GM12875 (cell line): ENCODE measurements at regions not wholly inside any gene's neighbourhood (a gene's known extent, or its start where the extent isn't known, plus 50 kb on each side); places are given as distances from the start of the nearest gene placed in this dataset.

Source experiments
- H3K4me3 ChIP-seq: one replicate; pipeline ENCODE4 v1.5.1; 2011; ENCODE audit warnings: low read depth, low read length, control low read depth
- TF ChIP-seq, protein P1 (sequence below): IDR thresholded peaks from 2 replicates; pipeline ENCODE4 v1.5.1; 2011; ENCODE audit warnings: low read depth, mild to moderate bottlenecking, control low read depth, inconsistent platforms, low read length, moderate library complexity, borderline replicate concordance; ENCODE audit not compliant: insufficient read depth

DNA sequence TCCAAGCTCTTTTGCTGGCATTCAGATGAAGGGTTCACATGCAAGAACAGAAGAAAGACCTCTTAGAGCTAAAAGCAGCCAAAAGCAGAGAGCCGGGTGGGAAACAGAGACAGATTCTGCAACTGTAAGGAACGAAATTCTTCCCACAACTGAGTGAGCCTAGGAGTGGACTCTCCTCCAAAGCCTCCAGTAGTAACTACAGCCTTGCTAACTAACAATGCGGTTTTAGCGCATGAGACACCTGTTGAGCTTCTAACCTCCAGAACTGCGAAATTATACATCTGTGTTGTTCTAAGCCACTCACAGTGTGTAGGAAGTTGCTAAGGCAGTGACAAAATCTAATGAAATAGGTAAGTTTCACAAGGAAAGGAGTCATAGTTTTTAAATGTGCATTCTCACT lies 98.1 kb upstream of the SLITRK1 start:
- no peak overlapping the region for H3K4me3 ChIP-seq
- TF ChIP-seq, protein P1, sequence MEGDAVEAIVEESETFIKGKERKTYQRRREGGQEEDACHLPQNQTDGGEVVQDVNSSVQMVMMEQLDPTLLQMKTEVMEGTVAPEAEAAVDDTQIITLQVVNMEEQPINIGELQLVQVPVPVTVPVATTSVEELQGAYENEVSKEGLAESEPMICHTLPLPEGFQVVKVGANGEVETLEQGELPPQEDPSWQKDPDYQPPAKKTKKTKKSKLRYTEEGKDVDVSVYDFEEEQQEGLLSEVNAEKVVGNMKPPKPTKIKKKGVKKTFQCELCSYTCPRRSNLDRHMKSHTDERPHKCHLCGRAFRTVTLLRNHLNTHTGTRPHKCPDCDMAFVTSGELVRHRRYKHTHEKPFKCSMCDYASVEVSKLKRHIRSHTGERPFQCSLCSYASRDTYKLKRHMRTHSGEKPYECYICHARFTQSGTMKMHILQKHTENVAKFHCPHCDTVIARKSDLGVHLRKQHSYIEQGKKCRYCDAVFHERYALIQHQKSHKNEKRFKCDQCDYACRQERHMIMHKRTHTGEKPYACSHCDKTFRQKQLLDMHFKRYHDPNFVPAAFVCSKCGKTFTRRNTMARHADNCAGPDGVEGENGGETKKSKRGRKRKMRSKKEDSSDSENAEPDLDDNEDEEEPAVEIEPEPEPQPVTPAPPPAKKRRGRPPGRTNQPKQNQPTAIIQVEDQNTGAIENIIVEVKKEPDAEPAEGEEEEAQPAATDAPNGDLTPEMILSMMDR, result no peak

DNA sequence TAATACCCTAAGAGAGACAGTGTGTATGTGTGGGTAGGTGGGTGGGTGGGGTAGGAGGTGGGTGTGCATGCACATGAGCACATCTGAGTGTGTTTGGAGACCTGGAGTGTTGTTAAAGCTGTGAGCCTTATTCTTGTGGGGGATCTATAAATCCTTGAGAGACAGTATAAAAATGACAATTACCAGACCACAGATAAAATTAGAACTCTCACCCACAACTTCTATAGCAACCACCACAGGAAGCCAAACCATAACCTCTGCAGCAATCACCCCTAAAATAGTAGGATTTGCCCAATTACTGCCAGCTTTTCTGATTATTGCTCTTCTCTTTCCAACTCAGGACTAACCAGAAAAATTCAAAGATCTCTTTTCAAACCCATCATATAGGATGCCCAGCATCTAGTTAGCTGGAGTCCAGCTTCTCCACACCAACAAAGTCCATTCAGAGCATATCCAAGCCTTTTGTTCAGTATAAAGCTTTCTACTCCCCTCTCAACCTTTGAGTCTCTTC lies 93.4 kb upstream of the SLITRK1 start:
- TF ChIP-seq, protein P1, result no peak
- H3K4me3 ChIP-seq, result no peak overlapping the region

DNA sequence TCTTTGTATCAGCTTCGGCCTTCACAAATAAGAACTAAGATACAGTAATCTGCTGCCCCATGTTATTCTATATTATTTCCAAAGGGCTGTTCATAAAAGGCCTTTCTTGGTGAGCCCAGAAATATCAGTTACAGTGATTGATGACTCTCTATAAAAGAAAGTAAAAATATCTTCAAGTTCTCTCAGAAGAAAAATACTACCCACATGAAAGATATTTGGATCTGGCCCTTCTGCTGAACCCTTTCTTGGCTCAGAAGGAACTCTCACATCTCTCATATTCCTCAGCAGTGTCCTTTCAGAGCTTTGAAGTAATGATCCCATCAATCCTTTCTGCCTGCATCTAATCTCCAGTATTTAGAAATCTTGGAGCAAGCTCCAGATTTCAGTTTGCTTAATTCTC lies 76.3 kb upstream of the SLITRK1 start:
- no peak overlapping the region for H3K4me3 ChIP-seq
- TF ChIP-seq, protein P1, result no peak

DNA sequence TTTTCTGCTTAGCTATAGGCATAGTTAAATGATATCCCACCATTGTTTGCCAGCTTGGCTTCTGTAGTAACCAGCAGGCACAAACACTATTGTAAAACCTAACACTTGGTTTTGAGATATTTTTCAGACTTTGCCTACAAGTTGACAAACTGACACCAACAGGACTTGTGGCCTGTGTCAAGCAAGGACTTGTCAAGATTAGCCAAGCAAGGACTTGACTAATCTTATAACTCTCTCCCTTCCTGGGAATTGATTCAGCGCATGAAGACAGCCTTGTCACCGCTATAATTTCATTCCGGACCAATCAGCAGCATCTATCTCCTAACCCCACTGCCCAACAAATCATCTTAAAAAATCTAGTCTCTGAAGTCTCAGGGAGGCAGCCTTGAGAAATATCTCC lies 72.7 kb upstream of the SLITRK1 start:
- TF ChIP-seq, protein P1, result no peak
- H3K4me3 ChIP-seq, result no peak overlapping the region

DNA sequence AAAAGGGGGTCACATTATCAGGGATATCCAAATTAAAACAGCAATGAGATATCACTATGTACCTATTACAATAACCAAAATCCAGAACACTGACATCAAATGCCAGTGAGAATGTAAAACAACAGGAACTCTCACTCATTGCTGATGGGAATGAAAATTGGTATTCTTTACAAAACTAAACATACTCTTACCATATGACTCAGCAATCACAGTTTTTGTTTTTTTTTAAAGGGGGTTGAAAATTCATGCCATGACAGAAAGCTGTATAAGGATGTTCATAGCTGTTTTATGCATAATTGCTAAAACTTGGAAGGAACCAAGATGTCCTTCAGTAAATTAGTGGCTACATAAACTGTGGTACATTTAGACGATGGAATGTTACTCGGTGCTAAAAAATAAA lies 71.6 kb upstream of the SLITRK1 start:
- H3K4me3 ChIP-seq, result no peak overlapping the region
- TF ChIP-seq, protein P1, result no peak

DNA sequence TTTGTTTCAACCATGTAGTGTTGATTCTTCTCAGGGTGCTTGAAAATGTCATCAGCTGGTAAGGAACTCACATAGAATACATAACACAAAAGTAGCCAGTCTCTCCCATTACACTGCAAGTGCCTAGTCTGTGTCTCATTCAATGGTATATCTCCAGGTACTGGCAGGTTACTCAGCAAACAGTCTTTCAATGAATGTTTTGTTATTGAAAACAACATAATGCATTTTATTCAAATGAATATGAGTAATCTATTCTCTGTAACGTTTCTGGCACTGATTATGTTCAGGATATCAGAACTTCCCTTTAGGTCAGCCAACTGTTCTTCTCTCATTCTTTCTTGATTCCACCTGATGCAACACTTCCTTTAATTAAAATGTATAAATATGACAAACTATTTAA lies 68.0 kb upstream of the SLITRK1 start:
- no peak overlapping the region for H3K4me3 ChIP-seq
- TF ChIP-seq, protein P1, result no peak

DNA sequence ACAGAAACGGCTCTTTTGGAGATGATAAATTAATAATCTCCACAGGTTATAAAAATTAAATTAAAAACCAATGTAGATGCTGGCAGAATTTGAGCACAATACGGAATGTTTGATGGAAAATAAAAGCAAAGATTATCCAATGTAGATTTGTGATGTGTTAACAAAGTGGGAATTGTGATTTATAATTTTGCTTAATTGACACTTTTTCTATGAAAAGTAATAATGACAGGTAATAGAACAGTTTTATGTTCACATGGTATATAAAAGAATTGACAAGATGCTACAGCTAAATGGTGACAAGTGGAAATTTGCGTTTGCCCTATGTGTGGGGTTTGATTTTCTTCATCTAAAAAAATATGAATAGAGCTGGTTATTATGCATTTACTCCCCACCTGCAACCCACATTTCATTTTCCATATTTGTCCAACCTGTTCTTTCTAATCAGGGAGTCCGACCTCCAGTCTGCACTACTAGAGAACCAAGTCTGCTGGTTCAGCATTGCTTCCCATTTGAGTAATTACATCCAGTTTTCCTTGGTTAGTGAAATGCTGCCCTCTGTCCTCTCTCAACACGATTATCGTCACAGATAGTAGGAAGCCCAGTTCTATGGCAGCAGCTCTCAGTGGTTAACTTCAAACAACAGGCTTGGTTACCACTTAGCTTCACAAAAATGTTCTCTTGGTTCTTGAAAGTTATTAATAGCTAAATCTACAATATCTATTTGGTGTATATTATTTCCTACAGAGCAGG lies 61.4 kb upstream of the SLITRK1 start:
- TF ChIP-seq, protein P1, result no peak
- H3K4me3 ChIP-seq, result no peak overlapping the region
